Prostate gland (tissue), 2 donors: ENCODE measurements at regions not wholly inside any gene's neighbourhood (a gene's known extent, or its start where the extent isn't known, plus 50 kb on each side); places are given as distances from the start of the nearest gene placed in this dataset.

Experiments used
- CTCF ChIP-seq, 4 experiments: fragments of 200-600 bp in 2 of 4; fragments of 450-650 bp in 2 of 4; sonication (generic) in 2 of 4; IDR thresholded peaks; 1 replicate in 3 of 4; 2 replicates in 1 of 4; pipeline ENCODE4 v1.5.1; 2016 to 2019; ENCODE audit warnings: antibody characterized with exemption in 4 of 4, mild to moderate bottlenecking in 2 of 4, moderate library complexity in 2 of 4
- POLR2A ChIP-seq: fragments of 450-650 bp; IDR thresholded peaks from one replicate; pipeline ENCODE4 v1.6.1; 2016; ENCODE audit warnings: antibody characterized with exemption, mild to moderate bottlenecking
- POLR2AphosphoS5 ChIP-seq: sonication (generic); formaldehyde crosslinking; IDR thresholded peaks from one replicate; pipeline ENCODE4 v1.6.1; 2017; ENCODE audit warnings: antibody characterized with exemption

- TF ChIP-seq CTCF (IDR thresholded peaks at IDR 0.05) (no peak), POLR2AphosphoS5 (no peak), POLR2A (no peak)
Observed at GRCh38 chr17:6346986-6347385, 87.9 kb downstream of the AIPL1 start.
